Stomach (tissue), 4 donors: ENCODE measurements at regions not wholly inside any gene's neighbourhood (a gene's known extent, or its start where the extent isn't known, plus 50 kb on each side); places are given as distances from the start of the nearest gene placed in this dataset.

Experiments
- EP300 ChIP-seq: sonication (generic); formaldehyde crosslinking; IDR thresholded peaks from one replicate; pipeline ENCODE4 v1.6.1; 2017; ENCODE audit warnings: antibody characterized with exemption
- POLR2A ChIP-seq, 4 donors: fragments of 450-650 bp; IDR thresholded peaks; one replicate each; pipeline ENCODE4 v1.6.1; 2016; ENCODE audit warnings: antibody characterized with exemption in 4 of 4, control low read depth in 2 of 4, mild to moderate bottlenecking in 1 of 4, moderate library complexity in 1 of 4
- POLR2AphosphoS5 ChIP-seq, 3 donors: sonication (generic); formaldehyde crosslinking; IDR thresholded peaks; one replicate each; pipeline ENCODE4 v1.6.1; 2016; ENCODE audit warnings: antibody characterized with exemption in 3 of 3
- TF ChIP-seq, protein P1 (sequence below), 7 experiments: fragments of 450-650 bp in 4 of 7; fragments of 200-600 bp in 3 of 7; sonication (generic) in 3 of 7; IDR thresholded peaks; one replicate each; pipeline ENCODE4 v1.5.1; 2016 to 2019; ENCODE audit warnings: antibody characterized with exemption in 7 of 7, control low read depth in 2 of 7, mild to moderate bottlenecking in 1 of 7

DNA sequence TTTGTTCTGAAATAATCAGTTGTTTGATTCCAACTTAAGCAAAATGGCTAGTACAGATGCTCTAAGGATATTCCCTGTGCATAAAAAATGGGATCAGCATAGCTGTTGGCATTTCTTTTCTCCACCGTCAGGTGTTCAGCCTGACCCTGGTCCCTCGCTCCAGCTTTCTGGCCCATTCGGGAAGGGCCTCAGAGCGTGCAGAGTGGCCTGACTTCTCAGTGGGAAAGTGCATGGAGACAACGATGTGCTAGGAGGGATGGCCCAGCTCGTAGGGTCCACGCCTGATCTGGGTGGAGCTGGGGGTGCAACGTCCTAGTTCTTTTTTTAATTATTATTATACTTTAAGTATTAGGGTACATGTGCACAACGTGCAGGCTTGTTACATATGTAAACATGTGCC is 319.1 kb upstream of the IRX4 start:
- TF ChIP-seq, protein P1, sequence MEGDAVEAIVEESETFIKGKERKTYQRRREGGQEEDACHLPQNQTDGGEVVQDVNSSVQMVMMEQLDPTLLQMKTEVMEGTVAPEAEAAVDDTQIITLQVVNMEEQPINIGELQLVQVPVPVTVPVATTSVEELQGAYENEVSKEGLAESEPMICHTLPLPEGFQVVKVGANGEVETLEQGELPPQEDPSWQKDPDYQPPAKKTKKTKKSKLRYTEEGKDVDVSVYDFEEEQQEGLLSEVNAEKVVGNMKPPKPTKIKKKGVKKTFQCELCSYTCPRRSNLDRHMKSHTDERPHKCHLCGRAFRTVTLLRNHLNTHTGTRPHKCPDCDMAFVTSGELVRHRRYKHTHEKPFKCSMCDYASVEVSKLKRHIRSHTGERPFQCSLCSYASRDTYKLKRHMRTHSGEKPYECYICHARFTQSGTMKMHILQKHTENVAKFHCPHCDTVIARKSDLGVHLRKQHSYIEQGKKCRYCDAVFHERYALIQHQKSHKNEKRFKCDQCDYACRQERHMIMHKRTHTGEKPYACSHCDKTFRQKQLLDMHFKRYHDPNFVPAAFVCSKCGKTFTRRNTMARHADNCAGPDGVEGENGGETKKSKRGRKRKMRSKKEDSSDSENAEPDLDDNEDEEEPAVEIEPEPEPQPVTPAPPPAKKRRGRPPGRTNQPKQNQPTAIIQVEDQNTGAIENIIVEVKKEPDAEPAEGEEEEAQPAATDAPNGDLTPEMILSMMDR (IDR thresholded peaks at IDR 0.05): no peak
- TF ChIP-seq POLR2AphosphoS5 (IDR thresholded peaks at IDR 0.05): no peak
- no peak for TF ChIP-seq POLR2A (IDR thresholded peaks at IDR 0.05)
- no peak for TF ChIP-seq EP300
